Choroid plexus epithelial cell (primary cell): ENCODE measurements at regions not wholly inside any gene's neighbourhood (a gene's known extent, or its start where the extent isn't known, plus 50 kb on each side); places are given as distances from the start of the nearest gene placed in this dataset.

ENCODE experiments used
- DNase-seq: peaks from one replicate; pipeline ENCODE4 v3.0.0-alpha.2; 2010; ENCODE audit warnings: low read depth
- H3K4me3 ChIP-seq: 2 replicates; pipeline ENCODE4 v1.5.1; 2011; ENCODE audit warnings: low read depth, mild to moderate bottlenecking, control low read depth, low read length, moderate library complexity
- TF ChIP-seq, protein P1 (sequence below): conservative IDR thresholded peaks from 2 replicates; pipeline ENCODE4 v1.5.1; 2011; ENCODE audit warnings: low read depth, mild to moderate bottlenecking, control low read depth, inconsistent platforms, low read length, moderate library complexity

DNA sequence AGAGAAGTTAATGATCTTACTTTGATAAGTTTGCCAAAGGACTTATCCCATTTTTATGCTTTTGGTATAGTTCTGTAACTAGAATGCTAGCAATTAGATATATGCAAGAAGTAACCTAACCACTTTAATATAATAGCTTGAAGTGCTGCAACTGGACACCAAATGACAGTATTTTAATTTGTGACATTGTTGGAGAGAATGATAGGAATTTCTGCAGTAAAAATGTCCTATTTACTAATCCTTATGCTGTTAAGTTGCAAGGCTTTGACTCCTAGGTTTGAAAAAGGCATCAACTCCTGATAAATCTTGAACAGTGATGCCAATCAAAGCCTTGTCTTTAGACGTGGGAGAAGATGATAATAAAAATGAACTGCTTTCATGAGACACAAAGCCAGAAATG lies 726.0 kb upstream of the GJE1 start:
- TF ChIP-seq, protein P1, sequence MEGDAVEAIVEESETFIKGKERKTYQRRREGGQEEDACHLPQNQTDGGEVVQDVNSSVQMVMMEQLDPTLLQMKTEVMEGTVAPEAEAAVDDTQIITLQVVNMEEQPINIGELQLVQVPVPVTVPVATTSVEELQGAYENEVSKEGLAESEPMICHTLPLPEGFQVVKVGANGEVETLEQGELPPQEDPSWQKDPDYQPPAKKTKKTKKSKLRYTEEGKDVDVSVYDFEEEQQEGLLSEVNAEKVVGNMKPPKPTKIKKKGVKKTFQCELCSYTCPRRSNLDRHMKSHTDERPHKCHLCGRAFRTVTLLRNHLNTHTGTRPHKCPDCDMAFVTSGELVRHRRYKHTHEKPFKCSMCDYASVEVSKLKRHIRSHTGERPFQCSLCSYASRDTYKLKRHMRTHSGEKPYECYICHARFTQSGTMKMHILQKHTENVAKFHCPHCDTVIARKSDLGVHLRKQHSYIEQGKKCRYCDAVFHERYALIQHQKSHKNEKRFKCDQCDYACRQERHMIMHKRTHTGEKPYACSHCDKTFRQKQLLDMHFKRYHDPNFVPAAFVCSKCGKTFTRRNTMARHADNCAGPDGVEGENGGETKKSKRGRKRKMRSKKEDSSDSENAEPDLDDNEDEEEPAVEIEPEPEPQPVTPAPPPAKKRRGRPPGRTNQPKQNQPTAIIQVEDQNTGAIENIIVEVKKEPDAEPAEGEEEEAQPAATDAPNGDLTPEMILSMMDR, result no peak
- DNase-seq, result no peak
- H3K4me3 ChIP-seq, result no peak overlapping the region

DNA sequence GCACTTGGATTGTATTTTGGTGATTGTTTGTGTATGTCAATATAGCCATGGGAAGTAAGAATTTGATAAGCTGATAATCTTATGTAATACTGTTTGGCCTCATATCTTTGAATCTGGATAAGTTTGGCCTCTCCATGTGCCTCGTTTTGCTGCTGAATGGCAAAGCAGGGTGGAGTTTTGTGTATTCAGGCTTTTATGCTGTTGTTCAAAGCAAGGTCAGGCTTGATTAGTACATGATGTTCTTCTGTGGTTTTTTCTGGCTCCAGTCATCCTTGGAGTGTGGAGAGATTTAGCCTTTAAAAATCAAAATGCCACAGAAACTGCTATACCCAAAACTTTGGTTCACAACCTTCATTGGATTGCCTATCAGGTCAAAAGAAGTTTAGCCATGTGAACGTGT lies 728.9 kb upstream of the GJE1 start:
- TF ChIP-seq, protein P1, result no peak
- no peak overlapping the region for H3K4me3 ChIP-seq
- peak; percentile 78 for DNase-seq

DNA sequence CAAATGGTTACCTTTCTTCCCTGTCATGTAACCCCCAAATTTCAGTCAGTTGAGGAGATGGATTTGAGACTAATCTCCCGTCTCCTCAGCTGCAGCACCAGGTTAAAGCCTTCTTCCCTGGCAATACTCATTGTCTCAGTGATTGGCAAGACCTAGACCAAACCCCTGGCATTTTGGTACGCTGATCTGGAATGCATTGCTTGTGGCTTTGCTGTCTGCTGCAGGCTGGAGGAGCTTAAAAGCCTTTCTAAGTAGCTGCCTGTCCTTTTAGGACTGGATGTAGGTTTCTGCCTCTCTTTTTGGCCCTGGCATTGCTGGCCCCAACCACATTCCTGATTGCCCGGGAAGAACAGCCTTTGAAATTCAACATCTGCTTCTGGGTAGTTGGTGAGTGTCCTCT lies 729.6 kb upstream of the GJE1 start:
- TF ChIP-seq, protein P1, result no peak
- no peak overlapping the region for H3K4me3 ChIP-seq
- DNase-seq, result no peak

DNA sequence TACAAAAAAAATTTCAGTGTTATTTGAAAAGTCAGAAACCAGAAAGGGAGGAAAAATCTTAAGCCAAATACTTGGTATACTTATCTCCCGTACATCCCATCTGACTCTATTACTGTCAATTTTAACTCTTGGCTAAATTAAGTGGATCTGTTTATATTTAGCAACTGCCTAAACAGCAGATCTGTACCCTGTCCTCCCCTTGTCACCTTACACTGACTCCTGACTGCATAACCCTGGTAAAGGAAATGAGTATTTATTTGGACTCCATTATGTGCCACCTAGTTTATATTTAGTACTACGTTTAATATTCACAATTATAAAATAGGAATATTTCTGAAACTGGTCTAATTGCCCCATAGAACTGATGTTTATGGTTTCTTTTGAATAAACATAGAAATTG lies 730.2 kb upstream of the GJE1 start:
- DNase-seq, result no peak
- no peak overlapping the region for H3K4me3 ChIP-seq
- TF ChIP-seq, protein P1, result no peak

DNA sequence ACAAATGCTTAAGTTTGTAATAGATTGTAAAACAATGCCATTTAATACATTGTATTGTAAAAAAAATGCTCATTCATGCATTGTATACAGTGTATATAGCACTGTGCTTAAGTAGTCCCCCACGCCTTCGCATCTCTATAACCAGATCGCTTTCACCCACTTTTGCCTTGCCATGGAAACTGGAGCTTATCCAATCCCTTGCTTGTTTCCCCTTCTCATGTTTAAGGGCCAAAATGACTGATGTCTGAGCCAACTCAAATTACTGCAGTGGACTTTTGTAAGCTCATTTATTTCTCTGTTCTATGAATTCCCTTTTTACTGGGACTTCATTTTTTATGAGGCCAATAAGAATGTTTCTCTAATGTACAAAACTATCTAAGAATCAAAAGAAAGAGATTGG lies 730.9 kb upstream of the GJE1 start:
- no peak overlapping the region for H3K4me3 ChIP-seq
- TF ChIP-seq, protein P1, result no peak
- DNase-seq, result no peak

DNA sequence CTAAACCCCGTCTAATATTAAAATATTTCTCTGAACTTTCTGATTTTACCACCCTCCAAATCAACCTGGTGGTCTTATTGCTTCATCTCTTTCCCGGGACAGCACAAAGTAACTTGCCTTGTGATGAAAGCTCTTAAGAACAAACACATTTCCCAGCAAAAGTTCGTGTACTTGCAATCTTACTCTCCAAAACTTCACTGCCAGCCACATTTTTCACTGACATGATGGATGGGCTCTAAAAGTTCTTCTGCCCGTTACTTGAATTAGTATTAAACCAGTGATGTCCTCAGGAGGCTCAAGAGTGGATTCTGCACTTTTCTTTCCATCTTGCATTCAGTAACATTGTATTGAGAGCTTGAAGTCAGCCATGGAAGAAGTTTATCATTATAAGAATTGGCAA lies 731.6 kb upstream of the GJE1 start:
- H3K4me3 ChIP-seq, result no peak overlapping the region
- TF ChIP-seq, protein P1, result no peak
- DNase-seq, result peak; percentile 14

DNA sequence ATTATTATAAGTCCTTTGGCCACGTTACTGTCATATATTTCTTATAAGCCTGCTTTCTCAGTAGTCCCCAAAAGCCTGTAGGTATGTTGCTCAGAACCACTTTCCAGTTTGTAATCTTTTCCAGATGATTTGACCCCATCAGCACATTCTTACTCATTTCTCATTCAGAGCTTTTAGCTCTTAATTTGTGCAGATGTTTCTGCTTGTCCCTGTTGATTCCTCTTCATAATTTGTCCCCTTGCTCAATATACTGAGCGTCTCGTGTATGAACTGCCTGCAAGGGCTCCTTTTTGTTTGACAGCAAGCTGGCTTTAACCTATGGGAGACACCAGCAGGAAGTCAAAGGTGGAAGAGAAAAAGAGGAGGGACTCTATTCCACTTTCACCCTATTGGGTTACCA lies 733.8 kb upstream of the GJE1 start:
- TF ChIP-seq, protein P1, result no peak
- no peak for DNase-seq
- H3K4me3 ChIP-seq, result no peak overlapping the region
